ENCODE measurements at regions not wholly inside any gene's neighbourhood (a gene's known extent, or its start where the extent isn't known, plus 50 kb on each side); places are given as distances from the start of the nearest gene placed in this dataset.

DNA sequence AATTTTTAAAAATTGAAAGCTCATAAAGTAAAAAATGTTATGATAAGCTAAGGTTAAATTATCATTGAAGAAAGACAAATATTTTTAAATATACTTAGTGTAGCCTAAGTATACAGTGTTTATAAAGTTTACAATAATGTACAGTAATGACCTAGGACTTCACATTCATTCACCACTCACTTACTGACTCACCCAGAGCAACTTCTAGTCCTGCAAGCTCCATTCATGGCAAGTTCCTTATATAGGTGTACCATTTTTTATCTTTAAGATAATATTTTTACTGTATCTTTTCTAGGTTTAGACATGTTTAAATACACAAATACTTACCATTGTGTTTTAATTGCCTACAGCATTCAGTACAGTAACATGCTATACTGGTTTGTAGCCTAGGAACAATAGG, 112.3 kb upstream of the RADX start (continued):
- TF ChIP-seq, protein P1, sequence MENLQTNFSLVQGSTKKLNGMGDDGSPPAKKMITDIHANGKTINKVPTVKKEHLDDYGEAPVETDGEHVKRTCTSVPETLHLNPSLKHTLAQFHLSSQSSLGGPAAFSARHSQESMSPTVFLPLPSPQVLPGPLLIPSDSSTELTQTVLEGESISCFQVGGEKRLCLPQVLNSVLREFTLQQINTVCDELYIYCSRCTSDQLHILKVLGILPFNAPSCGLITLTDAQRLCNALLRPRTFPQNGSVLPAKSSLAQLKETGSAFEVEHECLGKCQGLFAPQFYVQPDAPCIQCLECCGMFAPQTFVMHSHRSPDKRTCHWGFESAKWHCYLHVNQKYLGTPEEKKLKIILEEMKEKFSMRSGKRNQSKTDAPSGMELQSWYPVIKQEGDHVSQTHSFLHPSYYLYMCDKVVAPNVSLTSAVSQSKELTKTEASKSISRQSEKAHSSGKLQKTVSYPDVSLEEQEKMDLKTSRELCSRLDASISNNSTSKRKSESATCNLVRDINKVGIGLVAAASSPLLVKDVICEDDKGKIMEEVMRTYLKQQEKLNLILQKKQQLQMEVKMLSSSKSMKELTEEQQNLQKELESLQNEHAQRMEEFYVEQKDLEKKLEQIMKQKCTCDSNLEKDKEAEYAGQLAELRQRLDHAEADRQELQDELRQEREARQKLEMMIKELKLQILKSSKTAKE (CRISPR knock-in tag; IDR thresholded peaks at IDR 0.05; ENCODE audit: borderline replicate concordance) = no peak
- TF ChIP-seq ZNF616 (CRISPR knock-in tag; IDR thresholded peaks at IDR 0.05; ENCODE audit: low read depth) (no peak), MED13 (CRISPR knock-in tag; IDR thresholded peaks at IDR 0.05) (no peak), ZNF547 (CRISPR knock-in tag; IDR thresholded peaks at IDR 0.05) (no peak), MIER2 (CRISPR knock-in tag; IDR thresholded peaks at IDR 0.05) (no peak), POLR2A (IDR thresholded peaks at IDR 0.05; ENCODE audit: insufficient read depth in 1 of 2, low read depth in 2 of 2, low read length in 2 of 2) (no peak), NCOA1 (CRISPR knock-in tag; IDR thresholded peaks at IDR 0.05) (no peak), MBNL3 (CRISPR knock-in tag; conservative IDR thresholded peaks at IDR 0.05) (no peak), ZNF253 (CRISPR knock-in tag; IDR thresholded peaks at IDR 0.05; ENCODE audit: borderline replicate concordance) (no peak)
- TF ChIP-seq, protein P2, sequence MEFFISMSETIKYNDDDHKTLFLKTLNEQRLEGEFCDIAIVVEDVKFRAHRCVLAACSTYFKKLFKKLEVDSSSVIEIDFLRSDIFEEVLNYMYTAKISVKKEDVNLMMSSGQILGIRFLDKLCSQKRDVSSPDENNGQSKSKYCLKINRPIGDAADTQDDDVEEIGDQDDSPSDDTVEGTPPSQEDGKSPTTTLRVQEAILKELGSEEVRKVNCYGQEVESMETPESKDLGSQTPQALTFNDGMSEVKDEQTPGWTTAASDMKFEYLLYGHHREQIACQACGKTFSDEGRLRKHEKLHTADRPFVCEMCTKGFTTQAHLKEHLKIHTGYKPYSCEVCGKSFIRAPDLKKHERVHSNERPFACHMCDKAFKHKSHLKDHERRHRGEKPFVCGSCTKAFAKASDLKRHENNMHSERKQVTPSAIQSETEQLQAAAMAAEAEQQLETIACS (CRISPR knock-in tag; IDR thresholded peaks at IDR 0.05) = no peak
- TF ChIP-seq, protein P3, sequence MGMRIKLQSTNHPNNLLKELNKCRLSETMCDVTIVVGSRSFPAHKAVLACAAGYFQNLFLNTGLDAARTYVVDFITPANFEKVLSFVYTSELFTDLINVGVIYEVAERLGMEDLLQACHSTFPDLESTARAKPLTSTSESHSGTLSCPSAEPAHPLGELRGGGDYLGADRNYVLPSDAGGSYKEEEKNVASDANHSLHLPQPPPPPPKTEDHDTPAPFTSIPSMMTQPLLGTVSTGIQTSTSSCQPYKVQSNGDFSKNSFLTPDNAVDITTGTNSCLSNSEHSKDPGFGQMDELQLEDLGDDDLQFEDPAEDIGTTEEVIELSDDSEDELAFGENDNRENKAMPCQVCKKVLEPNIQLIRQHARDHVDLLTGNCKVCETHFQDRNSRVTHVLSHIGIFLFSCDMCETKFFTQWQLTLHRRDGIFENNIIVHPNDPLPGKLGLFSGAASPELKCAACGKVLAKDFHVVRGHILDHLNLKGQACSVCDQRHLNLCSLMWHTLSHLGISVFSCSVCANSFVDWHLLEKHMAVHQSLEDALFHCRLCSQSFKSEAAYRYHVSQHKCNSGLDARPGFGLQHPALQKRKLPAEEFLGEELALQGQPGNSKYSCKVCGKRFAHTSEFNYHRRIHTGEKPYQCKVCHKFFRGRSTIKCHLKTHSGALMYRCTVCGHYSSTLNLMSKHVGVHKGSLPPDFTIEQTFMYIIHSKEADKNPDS (CRISPR knock-in tag; IDR thresholded peaks at IDR 0.05) = no peak
- TF ChIP-seq, protein P4, sequence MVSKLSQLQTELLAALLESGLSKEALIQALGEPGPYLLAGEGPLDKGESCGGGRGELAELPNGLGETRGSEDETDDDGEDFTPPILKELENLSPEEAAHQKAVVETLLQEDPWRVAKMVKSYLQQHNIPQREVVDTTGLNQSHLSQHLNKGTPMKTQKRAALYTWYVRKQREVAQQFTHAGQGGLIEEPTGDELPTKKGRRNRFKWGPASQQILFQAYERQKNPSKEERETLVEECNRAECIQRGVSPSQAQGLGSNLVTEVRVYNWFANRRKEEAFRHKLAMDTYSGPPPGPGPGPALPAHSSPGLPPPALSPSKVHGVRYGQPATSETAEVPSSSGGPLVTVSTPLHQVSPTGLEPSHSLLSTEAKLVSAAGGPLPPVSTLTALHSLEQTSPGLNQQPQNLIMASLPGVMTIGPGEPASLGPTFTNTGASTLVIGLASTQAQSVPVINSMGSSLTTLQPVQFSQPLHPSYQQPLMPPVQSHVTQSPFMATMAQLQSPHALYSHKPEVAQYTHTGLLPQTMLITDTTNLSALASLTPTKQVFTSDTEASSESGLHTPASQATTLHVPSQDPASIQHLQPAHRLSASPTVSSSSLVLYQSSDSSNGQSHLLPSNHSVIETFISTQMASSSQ (IDR thresholded peaks at IDR 0.05; ENCODE audit: low read depth) = no peak
- TF ChIP-seq, protein P4 (CRISPR knock-in tag; IDR thresholded peaks at IDR 0.05; ENCODE audit: borderline replicate concordance) = no peak

Data from HepG2 (cell line).